GM21786 (cell line): ENCODE measurements at regions not wholly inside any gene's neighbourhood (a gene's known extent, or its start where the extent isn't known, plus 50 kb on each side); places are given as distances from the start of the nearest gene placed in this dataset.

Experiments used
- ATAC-seq: cut with Tn5 transposase; IDR thresholded peaks from one replicate; pipeline ENCODE4 v1.9.1; 2021; ENCODE audit not compliant: unreplicated experiment

GRCh38 chr5:159527546-159528254 lies 197.4 kb upstream of the IL12B start:
- no peak for ATAC-seq

GRCh38 chr5:159531554-159532105 lies 201.3 kb upstream of the IL12B start:
- ATAC-seq = no peak

- ATAC-seq = no peak
Observed at GRCh38 chr5:159533197-159533596, 202.9 kb upstream of the IL12B start.

GRCh38 chr5:159536166-159536565 lies 205.9 kb upstream of the IL12B start:
- ATAC-seq = no peak

GRCh38 chr5:159536646-159537045 lies 206.4 kb upstream of the IL12B start:
- ATAC-seq = no peak

GRCh38 chr5:159539678-159540077 lies 209.4 kb upstream of the IL12B start:
- ATAC-seq = no peak

- no peak for ATAC-seq
Observed at GRCh38 chr5:159543326-159543725, 213.0 kb upstream of the IL12B start.

- ATAC-seq = no peak
Observed at GRCh38 chr5:159545156-159545555, 214.9 kb upstream of the IL12B start.

GRCh38 chr5:159547466-159548195 lies 217.3 kb upstream of the IL12B start:
- no peak for ATAC-seq

GRCh38 chr5:159548517-159548916 lies 218.2 kb upstream of the IL12B start:
- ATAC-seq = no peak

- ATAC-seq = no peak
Observed at GRCh38 chr5:159549046-159549445, 218.8 kb upstream of the IL12B start.

GRCh38 chr5:159550951-159551350 lies 220.7 kb upstream of the IL12B start:
- no peak for ATAC-seq

GRCh38 chr5:159552751-159553150 lies 222.5 kb upstream of the IL12B start:
- no peak for ATAC-seq

- no peak for ATAC-seq
Observed at GRCh38 chr5:159553792-159554191, 223.5 kb upstream of the IL12B start.

GRCh38 chr5:159555084-159555483 lies 224.8 kb upstream of the IL12B start:
- no peak for ATAC-seq

- no peak for ATAC-seq
Observed at GRCh38 chr5:159559337-159559736, 229.1 kb upstream of the IL12B start.

- no peak for ATAC-seq
Observed at GRCh38 chr5:159560088-159560487, 229.8 kb upstream of the IL12B start.

GRCh38 chr5:159564031-159564430 lies 233.7 kb upstream of the IL12B start:
- no peak for ATAC-seq

GRCh38 chr5:159566832-159567231 lies 236.5 kb upstream of the IL12B start:
- ATAC-seq = no peak

GRCh38 chr5:159567461-159567860 lies 237.2 kb upstream of the IL12B start:
- no peak for ATAC-seq

- no peak for ATAC-seq
Observed at GRCh38 chr5:159571501-159572244, 241.4 kb upstream of the IL12B start.

GRCh38 chr5:159576902-159577301 lies 246.6 kb upstream of the IL12B start:
- ATAC-seq = no peak
